GM18520 (cell line): ENCODE measurements at regions not wholly inside any gene's neighbourhood (a gene's known extent, or its start where the extent isn't known, plus 50 kb on each side); places are given as distances from the start of the nearest gene placed in this dataset.
"Not testable (repeated sequence)": the region's sequence is repeated elsewhere in the genome, so short reads cannot be mapped to it uniquely, and the experiment has no call there.

Experiments
- ATAC-seq: cut with Tn5 transposase; IDR thresholded peaks from one replicate; pipeline ENCODE4 v1.9.1; 2021; ENCODE audit not compliant: unreplicated experiment

DNA sequence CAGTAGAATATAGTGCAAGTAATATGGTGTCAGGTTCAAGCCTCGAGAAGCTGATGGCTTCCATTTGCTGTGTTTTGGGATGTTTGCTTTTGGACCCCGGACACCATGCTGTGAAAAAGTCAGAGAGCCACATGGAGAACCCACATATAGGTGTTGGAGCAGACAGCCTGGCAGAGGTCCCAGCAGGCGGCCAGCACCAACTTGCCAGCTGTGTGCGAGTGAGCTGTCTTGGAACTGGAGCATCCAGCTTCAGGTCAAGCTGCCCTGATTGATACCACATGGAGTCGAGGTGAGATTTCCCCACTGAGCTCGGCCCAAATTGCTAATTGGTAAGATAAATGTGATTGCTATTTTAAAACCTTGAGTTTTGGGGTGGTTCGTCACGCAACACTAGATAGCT is 185.7 kb upstream of the TBL1XR1 start:
- ATAC-seq = no peak

DNA sequence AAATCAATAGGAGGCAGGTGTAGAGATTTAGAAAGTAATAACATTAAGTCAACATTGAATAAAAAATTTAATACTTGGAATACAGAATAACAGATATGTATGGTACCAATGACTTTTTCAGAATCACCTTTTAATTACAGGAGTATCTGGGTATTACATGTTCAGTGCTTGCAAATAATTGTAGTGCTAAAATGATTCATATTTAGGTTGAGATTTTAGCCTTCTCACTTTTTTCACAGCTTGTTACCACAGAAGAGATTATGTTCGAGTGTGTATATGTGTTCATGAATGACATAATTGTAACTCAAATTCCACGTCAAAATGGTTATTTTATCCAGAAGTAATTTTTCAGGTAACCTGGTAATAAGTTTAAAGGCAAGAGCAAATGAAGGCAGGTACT is 187.9 kb upstream of the TBL1XR1 start:
- no peak for ATAC-seq

DNA sequence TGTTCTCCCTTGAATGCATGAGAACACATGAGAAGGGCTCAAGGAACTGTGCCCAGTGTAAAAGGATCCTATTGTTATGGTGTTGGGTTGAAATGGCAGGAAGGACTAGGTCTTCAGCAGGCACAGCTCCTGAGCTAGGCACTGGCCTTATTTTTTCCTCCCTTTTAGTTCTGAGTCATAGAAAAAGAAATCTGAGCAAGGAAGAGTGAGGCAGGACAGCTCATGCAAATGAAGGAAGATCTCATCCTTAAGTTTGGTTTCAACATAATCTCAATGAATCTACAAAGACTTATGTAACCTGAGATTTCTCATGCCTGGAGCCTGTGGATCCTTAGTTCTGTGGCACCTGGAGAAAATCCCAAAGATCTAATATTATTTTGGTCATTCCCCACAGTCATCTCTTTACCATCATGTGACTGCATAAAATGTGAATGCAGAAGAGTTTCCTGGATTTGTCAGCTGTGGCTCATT is 188.6 kb upstream of the TBL1XR1 start:
- ATAC-seq = no peak

DNA sequence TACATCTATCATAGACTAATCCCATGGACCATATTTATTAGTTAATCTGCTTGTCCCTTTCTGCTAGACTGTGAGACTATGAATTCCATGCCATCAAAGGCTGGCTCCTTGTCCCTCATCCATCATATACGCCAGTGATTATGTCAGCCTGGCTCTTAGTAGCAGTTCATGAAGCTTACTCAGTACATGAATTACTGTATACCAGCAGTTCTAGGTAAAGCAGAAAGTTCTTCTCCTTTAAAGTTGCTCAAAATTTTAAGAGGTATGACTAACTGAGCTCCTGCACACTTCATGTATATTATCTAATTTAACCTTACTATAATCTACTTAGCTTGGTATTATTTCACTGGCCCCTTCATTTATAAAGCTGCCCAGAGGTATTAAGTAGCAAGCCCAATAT is 190.9 kb upstream of the TBL1XR1 start:
- ATAC-seq = no peak

DNA sequence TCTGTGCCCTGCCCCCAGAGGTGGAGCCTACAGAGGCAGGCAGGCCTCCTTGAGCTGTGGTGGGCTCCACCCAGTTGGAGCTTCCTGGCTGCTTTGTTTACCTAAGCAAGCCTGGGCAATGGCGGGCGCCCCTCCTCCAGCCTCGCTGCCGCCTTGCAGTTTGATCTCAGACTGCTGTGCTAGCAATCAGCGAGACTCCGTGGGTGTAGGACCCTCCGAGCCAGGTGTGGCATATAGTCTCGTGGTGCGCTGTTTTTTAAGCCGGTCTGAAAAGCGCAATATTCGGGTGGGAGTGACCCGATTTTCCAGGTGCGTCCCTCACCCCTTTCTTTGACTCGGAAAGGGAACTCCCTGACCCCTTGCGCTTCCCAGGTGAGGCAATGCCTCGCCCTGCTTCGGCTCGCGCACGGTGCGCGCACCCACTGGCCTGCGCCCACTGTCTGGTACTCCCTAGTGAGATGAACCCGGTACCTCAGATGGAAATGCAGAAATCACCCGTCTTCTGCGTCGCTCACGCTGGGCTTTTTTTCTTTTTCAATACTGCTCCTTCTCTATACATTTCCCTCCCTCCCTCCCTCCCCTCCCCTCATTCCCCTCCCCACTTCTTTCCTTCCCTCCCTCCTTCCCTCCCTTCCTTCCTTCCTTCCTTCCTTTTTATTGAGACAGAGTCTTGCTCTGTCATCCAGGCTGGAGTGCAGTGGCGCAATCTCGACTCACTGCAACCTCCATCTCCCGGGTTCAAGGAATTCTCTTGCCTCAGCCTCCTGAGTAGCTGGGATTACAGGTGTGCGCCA is 197.1 kb upstream of the TBL1XR1 start:
- ATAC-seq = not testable (repeated sequence)

DNA sequence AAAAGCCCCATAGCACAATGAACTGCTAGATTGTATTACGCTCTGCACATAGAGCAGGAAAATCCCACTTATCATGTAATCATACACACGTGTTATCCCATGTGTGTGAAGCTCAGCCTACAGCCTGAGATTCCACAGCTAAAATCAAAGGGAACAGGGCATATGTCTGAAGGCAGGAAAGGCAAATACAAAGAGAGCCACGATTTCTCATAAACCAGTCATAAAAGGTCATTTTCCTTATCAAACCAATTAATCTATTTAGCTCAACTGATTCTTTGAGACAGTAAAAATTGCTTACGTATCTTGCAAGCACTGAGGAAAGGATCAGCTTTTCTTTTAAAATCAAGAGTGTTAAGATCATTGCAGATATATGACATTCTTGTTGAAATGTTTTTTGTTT is 199.5 kb upstream of the TBL1XR1 start:
- ATAC-seq = no peak

- ATAC-seq = no peak
Observed at GRCh38 chr3:177401375-177401774, 204.1 kb upstream of the TBL1XR1 start.

- ATAC-seq = no peak
Observed at GRCh38 chr3:177402533-177402932, 205.3 kb upstream of the TBL1XR1 start.

DNA sequence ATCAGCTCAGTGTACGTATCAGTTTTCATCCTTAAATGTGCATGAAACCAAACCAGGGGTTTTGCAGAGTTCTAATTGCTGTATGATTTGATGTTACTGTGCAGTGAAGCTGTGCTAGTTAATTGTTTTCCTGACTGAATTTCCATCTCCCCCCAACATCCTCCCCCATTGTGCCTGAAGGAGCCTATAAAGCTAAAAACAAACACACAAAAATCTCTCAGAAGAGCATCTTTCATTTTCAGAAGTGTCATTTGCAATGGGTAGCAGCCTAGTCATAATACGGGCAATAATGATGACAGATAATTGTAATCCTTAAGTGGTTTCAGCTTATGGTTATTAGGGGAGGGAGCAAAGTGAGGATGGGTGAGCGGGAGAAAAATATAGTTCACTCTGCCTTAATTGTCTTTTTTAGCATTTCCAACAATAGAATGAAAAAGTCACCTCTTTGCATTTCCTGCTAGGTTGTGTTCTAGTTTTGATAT is 207.9 kb upstream of the TBL1XR1 start:
- ATAC-seq = no peak

DNA sequence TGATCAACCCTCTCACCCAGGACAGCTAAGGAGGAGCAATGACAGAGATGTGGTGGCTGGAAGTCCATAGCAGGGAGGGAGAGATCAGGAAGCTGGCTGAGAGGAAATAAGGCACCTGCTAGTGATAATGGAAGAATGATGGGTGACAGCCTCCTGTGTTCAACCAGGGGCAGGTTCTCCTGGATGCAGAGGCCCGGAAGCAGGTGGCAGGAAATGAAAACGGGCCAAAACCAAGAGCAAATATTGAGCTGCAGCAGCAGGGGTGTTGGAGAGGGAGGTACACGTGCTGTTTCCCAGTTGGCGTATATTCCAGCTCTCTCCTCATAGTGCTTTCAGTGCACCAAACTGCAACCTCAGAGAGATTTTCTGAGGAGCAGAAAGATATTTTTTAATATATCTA is 213.4 kb upstream of the TBL1XR1 start:
- no peak for ATAC-seq

GRCh38 chr3:177411201-177411600 is 213.9 kb upstream of the TBL1XR1 start:
- no peak for ATAC-seq

DNA sequence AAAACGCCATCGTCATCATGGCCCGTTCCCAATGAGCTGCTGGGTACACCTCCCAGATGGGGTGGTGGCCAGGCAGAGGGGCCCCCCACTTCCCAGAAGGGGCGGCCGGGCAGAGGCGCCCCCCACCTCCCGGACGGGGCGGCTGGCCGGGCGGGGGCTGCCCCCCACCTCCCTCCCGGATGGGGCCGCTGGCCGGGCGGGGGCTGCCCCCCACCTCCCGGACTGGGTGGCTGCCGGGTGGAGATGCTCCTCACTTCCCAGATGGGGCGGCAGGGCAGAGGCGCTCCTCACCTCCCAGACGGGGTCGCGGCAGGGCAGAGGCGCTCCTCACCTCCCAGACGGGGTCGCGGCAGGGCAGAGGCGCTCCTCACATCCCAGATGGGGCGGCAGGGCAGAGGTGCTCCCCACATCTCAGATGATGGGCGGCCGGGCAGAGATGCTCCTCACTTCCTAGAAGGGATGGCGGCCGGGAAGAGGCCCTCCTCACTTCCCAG is 215.4 kb upstream of the TBL1XR1 start:
- not testable (repeated sequence) for ATAC-seq

GRCh38 chr3:177414093-177414492 is 216.8 kb upstream of the TBL1XR1 start:
- ATAC-seq = no peak

DNA sequence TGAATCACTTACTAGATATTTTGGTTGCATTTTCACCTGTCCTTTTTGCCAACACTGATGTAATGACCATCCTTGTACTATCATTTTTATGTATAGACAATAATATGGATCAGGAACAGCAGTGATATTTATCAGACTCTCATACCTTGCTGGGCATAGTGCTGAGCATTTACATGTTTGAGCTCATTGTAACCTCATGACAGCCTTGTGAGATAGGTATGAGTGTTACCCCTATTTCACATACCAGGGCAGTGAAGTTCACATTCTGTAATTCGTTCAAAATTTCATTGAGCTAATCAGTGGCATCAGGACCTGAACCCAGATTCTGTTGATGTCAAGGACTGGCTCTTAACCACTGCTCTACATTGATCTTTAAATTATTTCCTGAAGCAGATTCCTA is 221.5 kb upstream of the TBL1XR1 start:
- no peak for ATAC-seq

GRCh38 chr3:177419904-177420601 is 222.8 kb upstream of the TBL1XR1 start:
- no peak for ATAC-seq

- no peak for ATAC-seq
Observed at GRCh38 chr3:177420651-177421480, 223.6 kb upstream of the TBL1XR1 start.

- ATAC-seq = no peak
Observed at GRCh38 chr3:177421481-177421785, 224.2 kb upstream of the TBL1XR1 start.

- ATAC-seq = no peak
Observed at GRCh38 chr3:177424521-177424920, 227.2 kb upstream of the TBL1XR1 start.

DNA sequence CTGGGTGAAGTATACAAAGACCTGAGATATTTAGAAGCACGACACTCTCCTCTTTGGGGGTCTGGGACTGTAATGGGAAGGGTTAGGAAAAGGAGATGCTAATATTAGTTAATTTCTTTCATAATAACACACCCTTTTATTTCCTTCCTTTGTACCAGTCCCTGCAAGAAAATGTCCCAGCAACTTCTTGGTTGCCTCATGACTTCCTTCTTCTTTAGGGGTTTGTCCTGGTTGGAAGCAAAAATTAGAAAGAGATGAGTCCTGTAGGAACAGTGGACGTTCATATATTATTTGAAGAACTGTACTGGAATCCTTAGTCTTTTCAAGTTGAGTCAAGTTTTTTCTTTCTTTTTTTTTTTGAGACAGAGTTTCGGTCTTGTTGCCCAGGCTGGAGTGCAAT is 227.8 kb upstream of the TBL1XR1 start:
- no peak for ATAC-seq

- ATAC-seq = no peak
Observed at GRCh38 chr3:177426106-177426877, 229.0 kb upstream of the TBL1XR1 start.
